ES-I3 (cell line): ENCODE measurements at regions not wholly inside any gene's neighbourhood (a gene's known extent, or its start where the extent isn't known, plus 50 kb on each side); places are given as distances from the start of the nearest gene placed in this dataset.

Experiments used
- H3K36me3 ChIP-seq: 2 replicates; pipeline ENCODE4 v1.6.1; 2013; ENCODE audit warnings: mild to moderate bottlenecking, low read length, control low read depth, moderate library complexity; ENCODE audit not compliant: insufficient read depth
- H3K4me1 ChIP-seq: 2 replicates; pipeline ENCODE4 v1.6.1; 2013; ENCODE audit warnings: mild to moderate bottlenecking, control low read depth, low read length; ENCODE audit not compliant: insufficient read depth
- H3K9ac ChIP-seq: 2 replicates; pipeline ENCODE4 v1.6.1; 2013; ENCODE audit warnings: low read depth, mild to moderate bottlenecking, low read length, moderate library complexity
- H3K9me3 ChIP-seq: 2 replicates; pipeline ENCODE4 v1.6.1; 2013; ENCODE audit warnings: mild to moderate bottlenecking, low read length, moderate library complexity; ENCODE audit not compliant: control insufficient read depth, insufficient read depth

DNA sequence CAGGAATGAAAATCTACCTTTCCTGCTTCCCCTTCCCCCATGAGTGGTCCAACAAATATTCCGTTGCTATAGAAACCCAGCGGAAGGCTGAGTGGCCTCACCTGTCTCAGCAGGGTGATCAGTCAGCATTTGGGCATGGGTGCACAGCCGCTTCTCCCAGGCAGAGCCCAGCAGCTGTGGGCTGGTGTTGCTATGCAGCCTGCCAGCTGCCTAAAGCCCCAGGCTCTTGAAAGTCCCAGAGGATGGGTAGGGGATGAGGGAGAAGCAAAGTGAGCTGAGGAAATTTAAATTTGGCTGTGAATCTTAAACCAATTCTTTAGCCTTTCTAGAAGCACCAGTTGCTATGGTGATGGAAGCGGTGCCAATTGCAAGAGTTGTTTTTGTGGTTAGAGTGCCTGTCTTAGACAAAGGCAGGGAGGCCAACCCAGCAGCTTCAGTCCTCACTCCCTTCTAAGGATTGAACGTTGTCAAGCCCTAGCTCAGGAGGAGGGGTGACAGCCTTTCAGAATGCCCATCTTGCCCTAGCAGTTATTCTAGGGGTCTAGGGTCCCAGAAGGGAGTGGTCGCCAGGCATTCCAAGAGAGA lies 151.5 kb upstream of the PITX1 start:
- Histone ChIP-seq H3K9ac (no peak overlapping the region), H3K36me3 (no peaks in the 10 kb centered on the region), H3K9me3 (no peaks in the 10 kb centered on the region), H3K4me1 (no peaks in the 10 kb centered on the region)

DNA sequence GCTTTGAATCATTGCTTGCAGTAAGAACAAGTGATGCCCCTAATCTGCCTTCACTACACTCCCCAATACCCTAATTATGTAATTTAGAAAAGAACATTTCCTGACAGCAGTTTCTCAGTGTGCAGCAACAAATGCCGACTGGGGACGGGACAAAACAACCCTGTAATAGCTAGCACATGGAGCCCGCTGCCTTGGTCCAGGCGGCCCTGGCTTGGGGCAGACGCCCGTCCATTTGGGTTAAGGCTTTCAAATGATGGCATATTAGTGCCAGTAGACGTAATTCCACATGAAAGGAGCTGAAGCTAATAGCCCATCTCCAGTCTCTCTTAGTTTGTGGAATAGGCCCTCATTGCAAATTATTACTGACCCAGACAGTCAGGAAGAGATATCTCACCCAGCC lies 150.6 kb upstream of the PITX1 start:
- Histone ChIP-seq H3K9ac (no peak overlapping the region), H3K9me3 (no peaks in the 10 kb centered on the region), H3K36me3 (no peaks in the 10 kb centered on the region), H3K4me1 (no peaks in the 10 kb centered on the region)

DNA sequence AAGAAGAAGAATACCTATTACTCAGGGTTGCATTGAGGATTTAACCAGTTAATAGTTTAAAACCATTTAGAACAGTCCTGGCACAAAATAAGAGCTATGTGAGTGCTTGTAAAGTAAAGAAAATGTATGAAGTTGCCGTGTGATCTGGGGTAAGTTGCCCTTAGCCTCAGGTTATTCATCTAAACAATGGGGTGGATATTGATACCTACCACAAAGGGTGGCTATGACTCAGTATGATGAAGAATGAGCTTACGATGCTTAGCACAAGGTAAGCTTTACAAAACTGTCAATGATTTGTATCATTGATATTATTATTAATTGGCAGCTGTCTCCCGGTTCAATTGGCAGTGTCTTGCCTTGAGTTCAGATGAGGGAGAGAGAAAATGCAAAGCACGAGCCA lies 149.4 kb upstream of the PITX1 start:
- H3K9me3 ChIP-seq: no peaks in the 10 kb centered on the region
- H3K36me3 ChIP-seq: no peaks in the 10 kb centered on the region
- no peaks in the 10 kb centered on the region for H3K4me1 ChIP-seq
- H3K9ac ChIP-seq: no peak overlapping the region

DNA sequence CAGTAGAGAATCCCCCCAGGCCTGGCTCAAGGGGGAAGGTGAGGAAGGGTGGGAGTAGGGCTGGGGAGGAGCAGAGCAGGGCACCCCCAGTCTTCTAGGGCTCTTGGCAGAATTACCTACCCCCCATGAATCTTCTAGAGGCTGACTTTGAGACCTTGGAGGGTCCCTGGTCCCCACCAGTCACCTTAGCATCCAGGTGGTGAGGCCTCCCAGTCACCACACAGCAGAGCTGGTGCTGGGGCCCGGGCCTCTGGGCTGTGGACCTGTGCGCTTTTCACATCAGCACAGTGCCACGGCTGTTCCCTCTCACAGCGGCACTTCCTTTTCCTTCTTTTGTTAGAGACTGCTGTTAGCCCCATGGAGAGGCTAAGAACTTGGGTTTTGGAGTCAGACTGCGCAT lies 148.6 kb upstream of the PITX1 start:
- no peaks in the 10 kb centered on the region for H3K4me1 ChIP-seq
- H3K9me3 ChIP-seq: no peaks in the 10 kb centered on the region
- H3K9ac ChIP-seq: no peak overlapping the region
- H3K36me3 ChIP-seq: no peaks in the 10 kb centered on the region

DNA sequence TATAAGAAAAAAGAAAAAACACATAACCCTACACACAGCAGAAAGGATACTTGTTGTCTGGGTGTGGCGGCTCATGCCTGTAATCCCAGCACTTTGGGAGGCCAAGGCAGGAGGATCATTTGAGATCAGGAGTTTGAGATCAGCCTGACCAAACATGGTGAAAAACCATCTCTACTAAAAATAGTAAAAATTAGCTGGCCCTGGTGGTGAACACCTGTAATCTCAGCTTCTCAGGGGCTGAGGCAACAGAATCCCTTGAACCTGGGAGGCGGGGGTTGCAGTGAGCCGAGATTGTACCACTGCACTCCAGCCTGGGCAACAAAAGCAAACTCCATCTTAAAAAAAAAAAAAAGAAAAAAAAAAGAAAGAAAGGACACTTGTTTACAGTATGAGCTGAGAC lies 147.6 kb upstream of the PITX1 start:
- H3K9ac ChIP-seq: no peak overlapping the region
- H3K36me3 ChIP-seq: no peaks in the 10 kb centered on the region
- H3K4me1 ChIP-seq: no peaks in the 10 kb centered on the region
- H3K9me3 ChIP-seq: no peaks in the 10 kb centered on the region

DNA sequence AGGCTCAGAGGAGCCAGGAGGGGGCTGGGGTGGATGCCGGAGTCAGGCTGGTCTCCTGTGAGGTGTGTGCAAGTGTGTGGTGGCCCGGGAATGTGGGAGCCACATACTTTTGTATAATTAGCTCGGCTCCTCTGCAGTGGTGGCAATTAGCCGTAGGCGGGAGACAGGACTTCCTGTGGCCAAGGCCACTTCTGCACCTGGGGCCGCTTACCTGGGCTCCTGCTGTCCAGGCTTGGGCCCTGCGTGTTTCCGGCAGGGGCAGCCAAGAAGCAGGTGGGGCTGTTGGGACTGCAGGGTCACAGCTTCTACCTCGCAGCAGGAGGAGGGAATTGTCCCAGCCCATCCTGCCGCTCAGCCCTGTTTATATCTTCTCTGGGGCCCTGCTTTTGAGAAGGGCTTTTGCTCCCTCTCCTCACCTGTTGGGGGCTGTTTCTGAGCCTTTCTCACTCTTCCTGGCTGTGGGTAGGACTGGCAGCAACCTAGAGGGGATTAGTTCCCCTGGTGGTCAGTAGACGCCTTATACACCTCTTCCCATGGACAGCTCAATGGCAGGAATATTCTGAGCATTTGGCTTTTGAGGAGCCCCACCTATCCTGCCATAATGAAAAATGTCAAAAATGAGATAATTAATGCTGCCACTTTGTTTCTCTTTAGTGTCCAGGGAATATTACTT lies 145.4 kb upstream of the PITX1 start:
- H3K36me3 ChIP-seq: no peaks in the 10 kb centered on the region
- no peak overlapping the region for H3K9ac ChIP-seq
- no peaks in the 10 kb centered on the region for H3K9me3 ChIP-seq
- no peaks in the 10 kb centered on the region for H3K4me1 ChIP-seq

DNA sequence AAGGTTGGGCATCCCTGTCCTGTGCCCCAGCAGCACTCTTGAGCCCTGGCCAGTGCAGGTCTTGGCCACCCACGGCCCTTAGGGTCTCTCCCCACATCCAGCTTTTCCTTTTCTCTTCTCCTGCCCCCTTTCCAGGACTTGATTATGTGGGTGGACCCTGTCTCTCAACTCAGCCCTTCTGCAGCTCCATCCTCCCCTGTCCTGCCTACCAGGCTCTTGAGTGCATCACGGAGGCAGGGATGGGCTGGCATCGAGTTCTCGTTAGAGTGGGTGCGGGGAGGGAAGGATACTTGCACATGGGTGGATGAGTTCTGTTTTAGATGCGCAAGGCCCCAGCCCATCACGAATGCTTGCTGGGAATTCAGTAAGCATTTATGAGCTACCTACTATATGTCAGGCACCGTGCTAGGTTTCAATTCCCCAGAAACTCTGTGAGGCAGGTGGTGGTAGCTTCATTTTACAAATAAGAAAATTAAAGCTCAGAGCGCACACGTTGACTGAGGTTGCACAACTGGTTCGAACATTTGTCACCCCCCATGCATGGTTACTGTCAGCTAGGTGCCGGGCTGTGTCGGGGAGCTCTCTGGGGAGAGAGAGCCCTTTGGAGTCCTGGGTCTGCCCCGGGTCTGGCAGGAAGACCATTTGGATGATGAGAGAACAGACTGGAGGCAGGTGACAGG lies 144.6 kb upstream of the PITX1 start:
- H3K9me3 ChIP-seq: no peaks in the 10 kb centered on the region
- H3K36me3 ChIP-seq: no peaks in the 10 kb centered on the region
- no peak overlapping the region for H3K9ac ChIP-seq
- no peaks in the 10 kb centered on the region for H3K4me1 ChIP-seq

DNA sequence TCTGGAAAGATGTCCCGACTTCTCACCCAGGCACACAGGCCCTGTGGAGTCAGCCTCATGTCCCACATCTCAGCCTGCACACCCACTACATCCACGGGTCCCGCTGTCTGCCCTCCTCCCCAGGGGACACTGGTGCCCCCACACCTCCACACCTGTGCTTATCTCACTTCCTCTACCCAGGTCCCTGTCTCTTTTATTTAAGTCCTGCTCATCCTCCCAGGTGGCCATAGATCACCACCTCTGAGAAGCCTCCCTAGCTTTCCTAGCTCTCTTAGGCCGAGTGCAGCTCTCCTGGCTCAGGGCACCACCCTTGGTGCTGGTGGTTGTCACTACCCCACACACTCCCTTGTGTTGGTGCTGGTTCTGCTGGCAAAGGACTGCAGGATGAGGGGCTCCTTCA lies 143.6 kb upstream of the PITX1 start:
- H3K9ac ChIP-seq: no peak overlapping the region
- H3K36me3 ChIP-seq: no peaks in the 10 kb centered on the region
- H3K9me3 ChIP-seq: no peaks in the 10 kb centered on the region
- H3K4me1 ChIP-seq: no peaks in the 10 kb centered on the region

DNA sequence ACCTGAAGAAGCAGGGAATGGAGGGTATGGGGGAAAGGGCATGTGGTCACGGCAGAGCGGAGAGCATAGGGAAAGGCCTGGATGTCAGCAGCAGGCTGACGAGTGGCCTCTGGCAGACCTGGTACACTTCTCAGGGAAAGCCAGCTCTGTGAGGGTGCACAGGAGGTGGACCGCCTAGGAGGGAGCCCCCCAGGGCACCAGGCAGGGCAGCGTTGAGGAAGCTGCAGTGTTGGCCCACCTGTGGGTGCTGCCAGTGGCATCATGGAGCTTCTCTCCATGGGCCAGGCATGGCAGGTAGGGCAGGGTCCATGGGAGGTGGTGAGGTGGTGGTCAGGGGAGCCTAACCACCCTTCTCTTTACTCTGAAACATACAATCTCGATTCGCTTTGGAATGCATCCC lies 143.0 kb upstream of the PITX1 start:
- H3K36me3 ChIP-seq: no peaks in the 10 kb centered on the region
- no peaks in the 10 kb centered on the region for H3K4me1 ChIP-seq
- H3K9me3 ChIP-seq: no peaks in the 10 kb centered on the region
- no peak overlapping the region for H3K9ac ChIP-seq

DNA sequence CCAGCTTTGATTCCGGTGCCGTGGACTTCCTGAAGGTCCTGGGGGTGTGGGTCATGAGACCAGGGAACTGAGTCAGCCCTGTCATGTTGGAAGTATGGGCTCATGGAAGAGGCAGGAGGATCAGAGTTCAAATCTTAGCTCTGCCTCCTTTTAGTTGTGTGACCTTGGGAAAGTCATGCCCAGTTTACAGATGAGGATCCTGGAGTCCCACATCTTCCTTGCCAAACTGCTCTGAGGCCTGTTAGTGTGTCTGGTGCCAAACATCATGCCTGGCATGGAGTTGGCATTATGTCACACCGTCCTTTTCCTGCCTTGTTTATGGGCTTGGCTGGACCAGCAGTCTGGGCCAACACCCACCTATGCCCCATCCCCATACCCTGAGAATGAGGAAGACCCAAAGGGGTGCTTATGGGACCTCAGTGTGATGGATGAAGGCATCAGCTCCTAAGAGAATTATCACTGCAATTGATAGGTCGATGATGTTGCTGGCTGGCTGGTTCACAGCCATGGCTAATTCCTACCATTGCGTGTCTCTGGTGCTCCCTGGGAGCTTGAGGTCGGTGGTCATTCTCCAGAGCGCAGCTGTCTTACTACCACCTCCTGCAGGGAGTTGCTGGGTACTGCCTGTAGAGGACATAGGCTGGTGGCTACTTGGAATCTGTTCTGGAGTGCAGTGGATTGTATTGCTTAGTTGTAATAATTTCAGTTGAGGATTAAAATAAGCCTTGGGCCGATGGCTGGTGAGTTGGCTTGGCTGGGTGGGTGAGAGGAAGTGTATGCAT lies 140.5 kb upstream of the PITX1 start:
- Histone ChIP-seq H3K9ac (no peak overlapping the region), H3K4me1 (no peaks in the 10 kb centered on the region), H3K36me3 (no peaks in the 10 kb centered on the region)

DNA sequence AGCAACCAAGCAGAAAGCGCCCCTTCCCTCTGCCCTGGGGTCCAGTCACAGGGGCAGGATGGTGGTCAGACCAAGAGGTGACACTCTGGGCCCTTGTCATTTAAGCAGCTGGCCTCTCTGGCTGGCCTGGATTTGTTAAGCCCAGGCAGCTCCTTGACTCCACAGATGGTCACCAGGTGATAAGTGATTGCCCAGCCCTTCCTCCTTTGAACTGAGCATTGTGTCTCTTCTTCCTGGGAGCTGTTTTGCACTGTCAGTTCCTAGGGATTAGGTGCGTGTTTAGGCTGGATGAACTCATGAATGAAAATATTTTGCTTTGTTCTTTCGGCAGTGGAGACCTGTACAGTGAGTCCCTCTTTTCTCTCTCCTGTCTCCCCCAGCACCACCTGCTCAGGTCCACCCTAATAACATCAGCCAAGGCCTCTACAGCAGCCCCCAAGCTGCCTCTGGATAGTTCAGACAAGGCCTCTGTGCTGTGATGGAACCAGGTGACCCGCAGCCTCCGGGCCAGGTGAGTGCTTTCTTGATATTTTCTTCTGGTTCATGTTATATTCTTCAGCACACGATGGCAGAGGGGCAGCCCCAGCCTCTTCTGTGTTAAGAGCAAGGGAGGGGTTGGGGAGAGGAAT lies 139.7 kb upstream of the PITX1 start:
- Histone ChIP-seq H3K9ac (no peak overlapping the region), H3K4me1 (no peaks in the 10 kb centered on the region), H3K9me3 (no peaks in the 10 kb centered on the region), H3K36me3 (no peaks in the 10 kb centered on the region)

More for the DNA sequence above, 140.5 kb upstream of the PITX1 start:
- no peaks in the 10 kb centered on the region for H3K9me3 ChIP-seq

DNA sequence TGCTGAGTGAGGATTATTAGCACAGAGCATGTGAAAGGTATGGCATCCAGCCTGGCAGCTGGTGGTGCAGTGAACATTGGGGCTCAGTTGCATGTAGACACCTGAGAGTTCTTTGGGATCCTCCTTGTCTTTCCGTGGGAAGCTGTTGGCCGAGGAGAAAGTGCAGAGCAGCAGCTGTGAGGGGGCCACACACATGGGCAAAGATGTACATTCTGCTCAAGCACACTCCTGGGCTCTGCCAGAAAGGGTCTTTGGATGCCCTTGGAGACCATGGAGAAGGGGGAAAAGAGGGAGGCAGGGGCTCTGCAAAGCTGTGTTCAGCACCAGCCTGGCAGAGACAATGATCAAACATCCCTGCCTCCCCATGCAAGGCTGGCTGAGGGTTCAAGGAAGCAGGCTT lies 138.7 kb upstream of the PITX1 start:
- Histone ChIP-seq H3K36me3 (no peaks in the 10 kb centered on the region), H3K9me3 (no peaks in the 10 kb centered on the region), H3K4me1 (no peaks in the 10 kb centered on the region), H3K9ac (no peak overlapping the region)

DNA sequence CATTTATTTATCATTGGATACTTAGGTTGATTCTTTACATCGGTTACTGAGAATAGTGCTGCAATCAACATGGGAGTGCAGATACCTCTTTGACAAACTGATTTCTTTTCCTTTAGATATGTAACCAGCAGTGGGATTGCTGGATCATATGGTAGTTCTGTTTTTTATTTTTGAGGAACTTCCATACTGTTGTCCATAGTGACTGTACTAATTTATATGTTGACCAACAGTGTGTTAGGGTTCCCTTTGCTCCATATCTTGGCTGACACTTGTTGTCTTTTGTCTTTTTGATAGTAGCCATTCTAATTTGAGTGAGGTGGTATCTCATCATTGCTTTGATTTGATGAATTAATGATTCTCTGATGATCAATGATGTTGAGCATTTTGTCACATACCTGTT lies 137.3 kb upstream of the PITX1 start:
- Histone ChIP-seq H3K9ac (no peak overlapping the region), H3K4me1 (no peaks in the 10 kb centered on the region), H3K9me3 (no peaks in the 10 kb centered on the region), H3K36me3 (no peaks in the 10 kb centered on the region)

DNA sequence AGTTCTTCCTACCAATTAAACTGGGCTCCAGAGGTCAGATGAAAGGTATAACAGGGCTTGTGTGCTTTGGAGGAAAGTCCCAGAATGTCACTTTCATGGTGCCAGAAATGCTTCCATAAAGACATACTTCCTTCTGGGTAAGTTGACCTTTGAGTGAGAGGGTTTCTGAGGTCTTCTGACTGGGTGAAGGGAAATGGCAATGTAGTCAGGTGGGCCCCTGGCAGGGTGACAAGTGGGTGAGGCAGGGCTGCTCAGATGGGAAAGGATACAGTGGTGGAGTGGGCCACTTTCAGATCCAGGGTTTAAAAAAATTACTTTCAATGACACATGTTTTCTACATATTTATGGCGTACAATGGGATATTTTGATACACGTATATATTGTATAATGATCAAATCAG lies 136.5 kb upstream of the PITX1 start:
- Histone ChIP-seq H3K9me3 (no peaks in the 10 kb centered on the region), H3K9ac (no peak overlapping the region), H3K4me1 (no peaks in the 10 kb centered on the region), H3K36me3 (no peaks in the 10 kb centered on the region)
